ENCODE measurements at regions not wholly inside any gene's neighbourhood (a gene's known extent, or its start where the extent isn't known, plus 50 kb on each side); places are given as distances from the start of the nearest gene placed in this dataset.

- DNase-seq = no peak
Measured at GRCh38 chr14:97273540-97273939, 476.4 kb downstream of the VRK1 start.

GRCh38 chr14:97274626-97275025, 477.4 kb downstream of the VRK1 start:
- DNase-seq = no peak

- DNase-seq = no peak
Measured at GRCh38 chr14:97275276-97275675, 478.1 kb downstream of the VRK1 start.

GRCh38 chr14:97276573-97276972, 479.4 kb downstream of the VRK1 start:
- DNase-seq = no peak

GRCh38 chr14:97277711-97278110, 480.5 kb downstream of the VRK1 start:
- no peak for DNase-seq

- no peak for DNase-seq
Measured at GRCh38 chr14:97280526-97280925, 483.3 kb downstream of the VRK1 start.

GRCh38 chr14:97281741-97282140, 484.6 kb downstream of the VRK1 start:
- no peak for DNase-seq

- DNase-seq = no peak
Measured at GRCh38 chr14:97282210-97283004, 485.2 kb downstream of the VRK1 start.

GRCh38 chr14:97283005-97283403, 485.8 kb downstream of the VRK1 start:
- no peak for DNase-seq

GRCh38 chr14:97283426-97283825, 486.2 kb downstream of the VRK1 start:
- no peak for DNase-seq

GRCh38 chr14:97283841-97284240, 486.7 kb downstream of the VRK1 start:
- no peak for DNase-seq

- DNase-seq = no peak
Measured at GRCh38 chr14:97287956-97288355, 490.8 kb downstream of the VRK1 start.

- no peak for DNase-seq
Measured at GRCh38 chr14:97290065-97290464, 492.9 kb downstream of the VRK1 start.

GRCh38 chr14:97290977-97291376, 493.8 kb downstream of the VRK1 start:
- DNase-seq = no peak

- DNase-seq = no peak
Measured at GRCh38 chr14:97293659-97294058, 496.5 kb downstream of the VRK1 start.

- DNase-seq = no peak
Measured at GRCh38 chr14:97295108-97295710, 498.0 kb downstream of the VRK1 start.

GRCh38 chr14:97296176-97296575, 499.0 kb downstream of the VRK1 start:
- DNase-seq = no peak

GRCh38 chr14:97297100-97297499, 499.9 kb downstream of the VRK1 start:
- DNase-seq = no peak

GRCh38 chr14:97298331-97298730, 501.1 kb downstream of the VRK1 start:
- DNase-seq = no peak

GRCh38 chr14:97298736-97299135, 501.6 kb downstream of the VRK1 start:
- DNase-seq = no peak

GRCh38 chr14:97299661-97300060, 502.5 kb downstream of the VRK1 start:
- DNase-seq = no peak

- no peak for DNase-seq
Measured at GRCh38 chr14:97301931-97302559, 504.9 kb downstream of the VRK1 start.

GRCh38 chr14:97306133-97306759, 509.1 kb downstream of the VRK1 start:
- DNase-seq = no peak

GRCh38 chr14:97306760-97307246, 509.6 kb downstream of the VRK1 start:
- DNase-seq = no peak

Measured in NCI-H774 (cell line).